NB4 (cell line): ENCODE measurements at regions not wholly inside any gene's neighbourhood (a gene's known extent, or its start where the extent isn't known, plus 50 kb on each side); places are given as distances from the start of the nearest gene placed in this dataset.

Experiments
- MYC ChIP-seq: IDR thresholded peaks from 2 replicates; pipeline ENCODE4 v1.6.1; 2011; ENCODE audit warnings: low read depth, low read length
- POLR2A ChIP-seq: IDR thresholded peaks from 2 replicates; pipeline ENCODE4 v1.6.1; 2011; ENCODE audit warnings: mild to moderate bottlenecking; ENCODE audit not compliant: insufficient read length; ENCODE audit errors: extremely low read depth
- TF ChIP-seq, protein P1 (sequence below): IDR thresholded peaks from one replicate; pipeline ENCODE4 v1.5.1; 2012; ENCODE audit warnings: low read depth, low read length
- TF ChIP-seq, protein P2 (sequence below): IDR thresholded peaks from 2 replicates; pipeline ENCODE4 v1.6.1; 2011; ENCODE audit warnings: low read depth, low read length

DNA sequence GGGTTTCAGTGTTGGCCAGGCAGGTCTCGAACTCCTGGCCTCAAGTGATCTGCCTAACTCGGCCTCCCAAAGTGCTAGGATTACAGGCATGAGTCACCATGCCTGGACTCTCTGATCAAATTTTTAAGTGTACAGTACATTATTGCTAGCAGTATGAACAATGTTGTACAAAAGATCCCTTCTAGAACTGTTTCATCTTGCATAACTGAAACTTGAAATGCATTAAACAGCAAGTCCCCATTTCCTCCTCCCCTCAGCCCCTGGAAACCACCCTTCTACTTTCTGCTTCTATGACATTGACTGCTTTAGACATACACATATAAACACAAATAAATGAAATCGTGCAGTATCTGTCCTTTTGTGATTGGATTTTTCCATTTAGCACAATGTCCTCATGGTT lies 463.4 kb downstream of the PTPRC start:
- TF ChIP-seq, protein P1, sequence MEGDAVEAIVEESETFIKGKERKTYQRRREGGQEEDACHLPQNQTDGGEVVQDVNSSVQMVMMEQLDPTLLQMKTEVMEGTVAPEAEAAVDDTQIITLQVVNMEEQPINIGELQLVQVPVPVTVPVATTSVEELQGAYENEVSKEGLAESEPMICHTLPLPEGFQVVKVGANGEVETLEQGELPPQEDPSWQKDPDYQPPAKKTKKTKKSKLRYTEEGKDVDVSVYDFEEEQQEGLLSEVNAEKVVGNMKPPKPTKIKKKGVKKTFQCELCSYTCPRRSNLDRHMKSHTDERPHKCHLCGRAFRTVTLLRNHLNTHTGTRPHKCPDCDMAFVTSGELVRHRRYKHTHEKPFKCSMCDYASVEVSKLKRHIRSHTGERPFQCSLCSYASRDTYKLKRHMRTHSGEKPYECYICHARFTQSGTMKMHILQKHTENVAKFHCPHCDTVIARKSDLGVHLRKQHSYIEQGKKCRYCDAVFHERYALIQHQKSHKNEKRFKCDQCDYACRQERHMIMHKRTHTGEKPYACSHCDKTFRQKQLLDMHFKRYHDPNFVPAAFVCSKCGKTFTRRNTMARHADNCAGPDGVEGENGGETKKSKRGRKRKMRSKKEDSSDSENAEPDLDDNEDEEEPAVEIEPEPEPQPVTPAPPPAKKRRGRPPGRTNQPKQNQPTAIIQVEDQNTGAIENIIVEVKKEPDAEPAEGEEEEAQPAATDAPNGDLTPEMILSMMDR: no peak
- no peak for TF ChIP-seq MYC
- no peak for TF ChIP-seq POLR2A
- TF ChIP-seq, protein P2, sequence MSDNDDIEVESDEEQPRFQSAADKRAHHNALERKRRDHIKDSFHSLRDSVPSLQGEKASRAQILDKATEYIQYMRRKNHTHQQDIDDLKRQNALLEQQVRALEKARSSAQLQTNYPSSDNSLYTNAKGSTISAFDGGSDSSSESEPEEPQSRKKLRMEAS: no peak
